ENCODE measurements at regions not wholly inside any gene's neighbourhood (a gene's known extent, or its start where the extent isn't known, plus 50 kb on each side); places are given as distances from the start of the nearest gene placed in this dataset.
"Not testable (repeated sequence)": the region's sequence is repeated elsewhere in the genome, so short reads cannot be mapped to it uniquely, and the experiment has no call there.

DNA sequence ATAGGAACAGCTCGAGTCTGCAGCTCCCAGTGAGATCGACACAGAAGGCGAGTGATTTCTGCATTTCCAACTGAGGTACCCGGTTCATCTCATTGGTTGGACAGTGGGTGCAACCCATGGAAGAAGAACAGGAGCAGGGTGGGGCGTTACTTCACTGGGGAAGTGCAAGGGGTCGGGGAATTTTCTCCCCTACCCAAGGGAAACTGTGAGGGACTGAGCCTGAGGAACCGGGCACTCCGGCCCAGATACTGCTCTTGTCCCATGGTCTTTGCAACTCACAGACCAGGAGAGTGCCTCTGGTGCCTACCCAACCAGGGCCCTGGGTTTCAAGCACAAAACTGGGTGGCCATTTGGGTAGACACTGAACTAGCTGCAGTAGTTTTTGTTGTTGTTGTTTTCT is 307.1 kb downstream of the AMY1C start:
- no peak for DNase-seq (ENCODE audit: low spot score)
- in situ Hi-C loops (cut with MboI; ENCODE audit: low pct_unique_long_range_greater_than_20kb, low sequenced_read_pairs, unreplicated experiment): no loop called here
- TF ChIP-seq CTCF (IDR thresholded peaks at IDR 0.05; ENCODE audit: extremely low read depth, insufficient read depth, missing control alignments): no peak

GRCh38 chr1:104057219-104057898 is 307.7 kb downstream of the AMY1C start:
- in situ Hi-C loops (cut with MboI; ENCODE audit: low pct_unique_long_range_greater_than_20kb, low sequenced_read_pairs, unreplicated experiment): not testable (repeated sequence)

DNA sequence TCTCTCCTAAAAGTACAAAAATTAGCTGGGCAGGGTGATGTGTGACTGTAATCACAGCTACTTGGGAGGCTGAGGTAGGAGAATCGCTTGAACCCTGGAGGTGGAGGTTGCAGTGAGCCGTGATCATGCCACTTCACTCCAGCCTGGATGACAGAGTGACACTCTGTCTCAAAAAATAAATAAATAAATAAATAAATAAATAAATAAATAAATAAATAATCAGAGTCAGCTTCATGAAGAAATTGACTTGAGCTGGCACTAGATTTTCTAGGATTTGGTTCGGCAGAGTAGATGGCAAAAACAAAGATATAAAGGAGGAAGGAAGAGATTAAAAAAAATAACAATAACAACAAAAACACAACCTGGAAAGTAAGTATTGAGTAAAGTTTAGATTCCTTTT is 311.9 kb downstream of the AMY1C start:
- in situ Hi-C loops (cut with MboI; ENCODE audit: low pct_unique_long_range_greater_than_20kb, low sequenced_read_pairs, unreplicated experiment); DNase-seq (ENCODE audit: low spot score): not testable (repeated sequence)

More at GRCh38 chr1:104057219-104057898, 307.7 kb downstream of the AMY1C start:
- DNase-seq (ENCODE audit: low spot score): not testable (repeated sequence)

DNA sequence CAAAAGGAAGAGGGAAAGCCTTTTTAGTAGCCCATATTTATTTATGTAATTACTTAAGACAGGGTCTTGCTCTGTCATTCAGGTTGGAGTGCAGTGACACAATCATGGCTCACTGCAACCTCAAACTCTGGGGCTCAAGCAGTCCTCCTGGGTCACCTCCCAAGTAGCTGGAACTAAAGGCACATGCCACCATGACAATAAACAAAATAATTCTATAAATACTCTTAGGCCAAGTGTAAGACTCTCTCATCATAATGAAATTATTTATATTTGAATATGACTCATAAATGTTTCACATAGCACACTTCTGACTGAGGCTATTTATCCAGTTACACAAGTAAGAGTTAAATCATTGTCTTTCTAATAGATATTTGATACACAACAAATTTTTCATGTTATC is 314.7 kb downstream of the AMY1C start:
- in situ Hi-C loops (cut with MboI; ENCODE audit: low pct_unique_long_range_greater_than_20kb, low sequenced_read_pairs, unreplicated experiment): no loop called here
- no peak for TF ChIP-seq CTCF (IDR thresholded peaks at IDR 0.05; ENCODE audit: extremely low read depth, insufficient read depth, missing control alignments)

DNA sequence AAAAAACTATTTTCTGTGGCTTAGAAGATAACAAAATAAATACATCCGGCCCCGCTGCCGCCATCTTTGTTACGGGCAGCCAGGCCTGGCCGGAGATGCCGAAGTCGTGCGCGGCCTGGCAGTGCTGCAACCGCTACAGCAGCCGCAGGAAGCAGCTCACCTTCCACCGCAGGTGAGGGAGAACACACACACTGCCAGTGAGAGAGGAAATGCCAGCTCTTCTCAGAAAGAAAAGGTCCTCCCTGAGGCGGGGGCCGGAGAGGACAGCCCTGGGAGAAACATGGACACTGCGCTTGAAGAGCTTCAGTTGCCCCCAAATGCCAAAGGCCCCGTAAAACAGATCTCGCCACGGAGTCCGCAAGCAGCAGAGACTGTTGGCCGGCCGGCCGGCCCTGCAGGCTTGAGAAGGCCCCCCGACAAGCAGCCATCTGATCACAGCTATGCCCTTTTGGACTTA is 323.2 kb downstream of the AMY1C start:
- DNase-seq (ENCODE audit: low spot score): no peak
- TF ChIP-seq CTCF (IDR thresholded peaks at IDR 0.05; ENCODE audit: extremely low read depth, insufficient read depth, missing control alignments): no peak
- in situ Hi-C loops (cut with MboI; ENCODE audit: low pct_unique_long_range_greater_than_20kb, low sequenced_read_pairs, unreplicated experiment): no loop called here

More for the DNA sequence above, 314.7 kb downstream of the AMY1C start:
- no peak for DNase-seq (ENCODE audit: low spot score)

- no peak for DNase-seq (ENCODE audit: low spot score)
- in situ Hi-C loops (cut with MboI; ENCODE audit: low pct_unique_long_range_greater_than_20kb, low sequenced_read_pairs, unreplicated experiment): no loop called here
- no peak for TF ChIP-seq CTCF (IDR thresholded peaks at IDR 0.05; ENCODE audit: extremely low read depth, insufficient read depth, missing control alignments)
Observed at GRCh38 chr1:104073463-104073902, 323.8 kb downstream of the AMY1C start.

DNA sequence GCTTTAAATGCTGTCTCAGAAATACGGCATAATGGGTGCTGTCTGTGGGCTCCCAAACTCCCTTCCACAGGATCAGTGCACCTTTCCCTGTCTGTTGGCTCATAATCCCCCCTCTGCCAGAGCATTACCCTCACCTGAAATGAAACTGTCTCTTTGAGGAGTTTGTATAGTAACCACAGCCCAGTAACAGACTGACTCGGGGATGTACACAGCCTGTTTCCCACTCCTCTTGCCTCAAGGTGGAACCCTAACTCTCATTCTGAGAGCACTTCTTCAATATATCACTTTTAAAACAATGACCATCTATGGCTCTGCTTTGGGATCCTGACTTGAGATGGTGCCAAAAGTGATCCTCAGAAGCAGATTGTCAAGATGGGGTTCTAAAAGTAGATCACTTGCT is 332.5 kb downstream of the AMY1C start:
- no peak for DNase-seq (ENCODE audit: low spot score)

More for the DNA sequence above, 332.5 kb downstream of the AMY1C start:
- in situ Hi-C loops (cut with MboI; ENCODE audit: low pct_unique_long_range_greater_than_20kb, low sequenced_read_pairs, unreplicated experiment): no loop called here
- no peak for TF ChIP-seq CTCF (IDR thresholded peaks at IDR 0.05; ENCODE audit: extremely low read depth, insufficient read depth, missing control alignments)

Measured in GM13977 (cell line).